ENCODE measurements at regions not wholly inside any gene's neighbourhood (a gene's known extent, or its start where the extent isn't known, plus 50 kb on each side); places are given as distances from the start of the nearest gene placed in this dataset.

DNA sequence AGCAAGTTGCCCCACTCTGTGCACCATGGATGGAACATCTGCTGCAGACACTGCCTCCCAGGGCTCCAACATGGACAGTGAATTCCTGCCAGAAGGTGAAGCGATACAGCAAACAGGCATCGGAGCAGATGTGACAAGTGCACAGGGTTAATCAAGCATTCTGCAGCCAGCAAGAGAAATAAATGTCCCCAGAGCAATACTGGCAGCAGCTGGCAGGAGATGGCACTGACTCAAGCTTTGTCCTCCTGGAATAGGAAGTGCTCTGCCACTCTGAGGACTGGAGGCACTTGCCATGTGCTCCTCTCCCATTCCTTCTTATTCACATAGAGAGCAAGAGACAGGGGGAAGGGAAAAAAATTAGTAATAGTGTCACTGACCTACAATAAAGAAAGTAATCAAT is 402.7 kb upstream of the DAB1 start:
- H3K4me1 ChIP-seq: no peaks in the 10 kb centered on the region
- no peaks in the 10 kb centered on the region for H3K9me3 ChIP-seq
- TF ChIP-seq POLR2AphosphoS5 (IDR thresholded peaks at IDR 0.05) (no peak), EP300 (IDR thresholded peaks at IDR 0.05) (no peak), POLR2A (IDR thresholded peaks at IDR 0.05) (no peak)
- TF ChIP-seq, protein P1, sequence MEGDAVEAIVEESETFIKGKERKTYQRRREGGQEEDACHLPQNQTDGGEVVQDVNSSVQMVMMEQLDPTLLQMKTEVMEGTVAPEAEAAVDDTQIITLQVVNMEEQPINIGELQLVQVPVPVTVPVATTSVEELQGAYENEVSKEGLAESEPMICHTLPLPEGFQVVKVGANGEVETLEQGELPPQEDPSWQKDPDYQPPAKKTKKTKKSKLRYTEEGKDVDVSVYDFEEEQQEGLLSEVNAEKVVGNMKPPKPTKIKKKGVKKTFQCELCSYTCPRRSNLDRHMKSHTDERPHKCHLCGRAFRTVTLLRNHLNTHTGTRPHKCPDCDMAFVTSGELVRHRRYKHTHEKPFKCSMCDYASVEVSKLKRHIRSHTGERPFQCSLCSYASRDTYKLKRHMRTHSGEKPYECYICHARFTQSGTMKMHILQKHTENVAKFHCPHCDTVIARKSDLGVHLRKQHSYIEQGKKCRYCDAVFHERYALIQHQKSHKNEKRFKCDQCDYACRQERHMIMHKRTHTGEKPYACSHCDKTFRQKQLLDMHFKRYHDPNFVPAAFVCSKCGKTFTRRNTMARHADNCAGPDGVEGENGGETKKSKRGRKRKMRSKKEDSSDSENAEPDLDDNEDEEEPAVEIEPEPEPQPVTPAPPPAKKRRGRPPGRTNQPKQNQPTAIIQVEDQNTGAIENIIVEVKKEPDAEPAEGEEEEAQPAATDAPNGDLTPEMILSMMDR (IDR thresholded peaks at IDR 0.05): no peak
- no peak for ATAC-seq
- H3K36me3 ChIP-seq: no peaks in the 10 kb centered on the region
- H3K27me3 ChIP-seq: no peaks in the 10 kb centered on the region
- H3K27ac ChIP-seq: no peak overlapping the region
- H3K4me3 ChIP-seq: no peak overlapping the region
- 71% methylated on average over 2 of the region's 2 CpGs; no CpG with 5 or more reads in 1 of the 2 donors for WGBS, 2 donors (ENCODE audit: low coverage in 1 of 2)

DNA sequence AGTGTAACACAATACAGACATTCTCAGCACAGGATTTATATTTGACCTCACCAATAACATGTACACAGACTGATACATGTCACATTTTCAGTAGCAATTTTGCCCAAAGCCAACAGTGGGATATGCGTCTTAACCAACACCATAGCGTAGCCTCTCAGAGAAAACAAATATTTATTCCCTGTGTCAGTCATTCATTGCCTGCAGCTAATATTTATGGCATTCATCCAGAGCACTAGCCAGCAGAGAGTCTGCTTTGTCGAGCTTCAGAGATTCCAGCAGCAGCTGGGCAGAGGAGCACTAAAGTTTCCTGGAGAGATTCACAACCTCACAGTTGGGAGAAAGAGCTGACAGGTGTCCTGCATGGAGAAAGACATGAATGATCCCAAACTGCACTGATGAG is 400.7 kb upstream of the DAB1 start:
- WGBS, 2 donors (ENCODE audit: low coverage in 1 of 2): 31% methylated on average over 2 of the region's 3 CpGs; no CpG with 5 or more reads in 1 of the 2 donors
- Histone ChIP-seq H3K27me3 (no peaks in the 10 kb centered on the region), H3K9me3 (no peaks in the 10 kb centered on the region), H3K27ac (no peak overlapping the region), H3K36me3 (no peaks in the 10 kb centered on the region), H3K4me3 (no peak overlapping the region), H3K4me1 (no peaks in the 10 kb centered on the region)
- no peak for ATAC-seq
- TF ChIP-seq EP300 (IDR thresholded peaks at IDR 0.05): no peak
- no peak for TF ChIP-seq POLR2AphosphoS5 (IDR thresholded peaks at IDR 0.05)
- TF ChIP-seq POLR2A (IDR thresholded peaks at IDR 0.05): no peak
- TF ChIP-seq, protein P1 (IDR thresholded peaks at IDR 0.05): no peak

DNA sequence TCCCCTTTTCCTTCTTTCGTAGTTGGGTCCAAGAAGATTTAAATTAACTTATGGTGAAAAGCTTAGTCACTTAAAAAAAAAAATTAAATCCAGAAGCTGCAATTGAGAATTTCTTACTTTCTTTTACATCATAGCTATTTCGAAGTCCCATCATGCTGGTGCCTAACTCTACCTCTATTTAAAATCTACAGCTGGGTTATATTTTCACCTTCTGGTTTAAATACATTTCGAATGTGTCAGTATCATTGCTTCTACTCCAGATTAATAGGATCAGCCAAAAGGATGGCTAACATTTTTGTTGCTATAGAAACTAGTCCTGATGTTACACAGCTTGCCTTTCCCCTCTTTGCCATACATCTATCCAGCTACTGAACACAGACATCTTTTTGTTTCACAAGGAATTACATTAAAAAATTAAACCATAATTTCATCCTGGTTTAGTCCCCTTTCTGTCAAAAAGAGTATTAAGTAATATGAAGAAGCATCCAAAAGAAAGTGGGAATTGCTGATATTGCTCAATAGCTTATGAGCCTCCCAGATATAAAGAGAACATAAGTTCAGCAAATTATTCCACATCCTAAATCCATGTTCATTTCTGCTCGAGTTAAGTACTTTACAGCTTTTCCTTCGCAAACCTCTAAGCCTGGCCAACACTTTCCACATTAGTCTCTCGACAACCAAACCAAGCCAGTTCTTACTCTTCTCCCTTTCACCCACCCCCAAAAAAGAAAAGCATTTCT is 396.7 kb upstream of the DAB1 start:
- no peaks in the 10 kb centered on the region for H3K36me3 ChIP-seq
- 44 to 50% methylated on average over 6 of the region's 6 CpGs for WGBS, 2 donors (ENCODE audit: low coverage in 1 of 2)
- ATAC-seq: no peak
- no peak overlapping the region for H3K4me3 ChIP-seq
- TF ChIP-seq, protein P1 (IDR thresholded peaks at IDR 0.05): no peak
- TF ChIP-seq EP300 (IDR thresholded peaks at IDR 0.05) (no peak), POLR2A (IDR thresholded peaks at IDR 0.05) (no peak), POLR2AphosphoS5 (IDR thresholded peaks at IDR 0.05) (no peak)
- H3K9me3 ChIP-seq: no peaks in the 10 kb centered on the region
- H3K4me1 ChIP-seq: no peaks in the 10 kb centered on the region
- H3K27ac ChIP-seq: no peak overlapping the region
- no peaks in the 10 kb centered on the region for H3K27me3 ChIP-seq

DNA sequence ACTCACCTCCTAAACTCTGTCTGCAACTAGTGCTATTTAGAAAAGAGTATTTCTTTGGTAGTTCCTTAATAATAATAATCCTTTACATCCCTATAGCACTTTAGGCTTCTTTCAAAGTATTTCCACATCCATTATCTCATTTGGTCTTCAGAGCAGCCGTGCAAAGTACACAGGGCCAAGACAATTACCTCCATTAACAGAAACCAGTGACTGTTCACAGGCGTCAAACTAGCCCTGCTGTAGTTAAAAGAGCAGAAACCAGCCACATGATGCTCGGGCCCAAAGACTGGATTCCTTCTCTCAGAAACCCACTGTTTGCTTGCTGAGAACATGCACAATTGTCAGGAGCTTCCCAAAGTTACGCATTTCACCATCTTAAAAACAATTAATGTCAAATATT is 396.0 kb upstream of the DAB1 start:
- Histone ChIP-seq H3K27ac (no peak overlapping the region), H3K27me3 (no peaks in the 10 kb centered on the region), H3K9me3 (no peaks in the 10 kb centered on the region), H3K4me1 (no peaks in the 10 kb centered on the region), H3K4me3 (no peak overlapping the region), H3K36me3 (no peaks in the 10 kb centered on the region)
- WGBS, 2 donors (ENCODE audit: low coverage in 1 of 2): 56 to 62% methylated on average over 4 of the region's 4 CpGs
- no peak for TF ChIP-seq POLR2A (IDR thresholded peaks at IDR 0.05)
- no peak for TF ChIP-seq EP300 (IDR thresholded peaks at IDR 0.05)
- no peak for TF ChIP-seq POLR2AphosphoS5 (IDR thresholded peaks at IDR 0.05)
- TF ChIP-seq, protein P1 (IDR thresholded peaks at IDR 0.05): no peak
- ATAC-seq: no peak

DNA sequence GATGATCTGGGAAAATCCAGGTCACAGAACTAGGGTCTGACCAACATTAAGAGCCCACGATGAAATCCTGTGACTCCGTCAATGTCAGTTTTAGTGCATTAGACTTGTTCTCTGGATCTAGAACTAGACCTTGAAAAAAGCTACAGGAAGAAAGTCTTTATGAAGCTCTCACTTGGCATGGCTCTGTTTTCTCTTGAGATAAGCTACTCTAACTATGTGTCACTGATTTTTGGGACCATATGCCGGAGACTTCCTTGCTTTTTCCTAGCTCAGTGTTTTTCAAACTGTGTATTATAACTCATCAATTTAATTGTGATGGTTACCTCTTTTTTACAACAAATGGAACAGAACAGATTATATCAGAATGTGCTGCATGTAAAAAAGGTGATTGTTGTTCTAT is 379.7 kb upstream of the DAB1 start:
- H3K27ac ChIP-seq: no peak overlapping the region
- no peaks in the 10 kb centered on the region for H3K36me3 ChIP-seq
- H3K4me3 ChIP-seq: no peak overlapping the region
- no peaks in the 10 kb centered on the region for H3K4me1 ChIP-seq
- WGBS, 2 donors (ENCODE audit: low coverage in 1 of 2): 95 to 97% methylated on average over 3 of the region's 3 CpGs
- ATAC-seq: no peak
- no peaks in the 10 kb centered on the region for H3K9me3 ChIP-seq
- H3K27me3 ChIP-seq: no peaks in the 10 kb centered on the region
- TF ChIP-seq, protein P1 (IDR thresholded peaks at IDR 0.05): no peak
- TF ChIP-seq POLR2A (IDR thresholded peaks at IDR 0.05) (no peak), POLR2AphosphoS5 (IDR thresholded peaks at IDR 0.05) (no peak), EP300 (IDR thresholded peaks at IDR 0.05) (no peak)
